ENCODE measurements at regions not wholly inside any gene's neighbourhood (a gene's known extent, or its start where the extent isn't known, plus 50 kb on each side); places are given as distances from the start of the nearest gene placed in this dataset.

DNA sequence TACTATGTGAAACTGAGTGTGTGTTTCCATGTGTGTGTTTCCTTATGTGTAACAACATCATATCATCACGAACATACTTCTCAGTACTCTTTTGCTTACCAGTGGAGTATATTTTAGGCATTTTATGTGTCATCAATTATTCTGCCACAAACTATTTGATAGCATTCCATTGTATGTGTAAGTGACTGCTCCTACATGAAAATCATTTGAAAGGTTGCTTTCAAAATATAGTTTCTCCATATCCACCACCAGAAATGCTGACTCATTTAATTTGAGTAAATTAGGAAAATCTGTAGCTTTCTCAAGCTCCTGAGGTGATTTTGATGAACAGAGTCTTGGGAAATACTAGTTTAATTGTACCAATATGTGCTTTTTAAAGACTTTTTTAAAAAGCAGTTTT is 376.2 kb downstream of the PCDH18 start:
- peak; percentile 86 for DNase-seq (ENCODE audit: low read depth)
- no peak overlapping the region for H3K4me3 ChIP-seq (ENCODE audit: low read depth, low read length)
- TF ChIP-seq, protein P1, sequence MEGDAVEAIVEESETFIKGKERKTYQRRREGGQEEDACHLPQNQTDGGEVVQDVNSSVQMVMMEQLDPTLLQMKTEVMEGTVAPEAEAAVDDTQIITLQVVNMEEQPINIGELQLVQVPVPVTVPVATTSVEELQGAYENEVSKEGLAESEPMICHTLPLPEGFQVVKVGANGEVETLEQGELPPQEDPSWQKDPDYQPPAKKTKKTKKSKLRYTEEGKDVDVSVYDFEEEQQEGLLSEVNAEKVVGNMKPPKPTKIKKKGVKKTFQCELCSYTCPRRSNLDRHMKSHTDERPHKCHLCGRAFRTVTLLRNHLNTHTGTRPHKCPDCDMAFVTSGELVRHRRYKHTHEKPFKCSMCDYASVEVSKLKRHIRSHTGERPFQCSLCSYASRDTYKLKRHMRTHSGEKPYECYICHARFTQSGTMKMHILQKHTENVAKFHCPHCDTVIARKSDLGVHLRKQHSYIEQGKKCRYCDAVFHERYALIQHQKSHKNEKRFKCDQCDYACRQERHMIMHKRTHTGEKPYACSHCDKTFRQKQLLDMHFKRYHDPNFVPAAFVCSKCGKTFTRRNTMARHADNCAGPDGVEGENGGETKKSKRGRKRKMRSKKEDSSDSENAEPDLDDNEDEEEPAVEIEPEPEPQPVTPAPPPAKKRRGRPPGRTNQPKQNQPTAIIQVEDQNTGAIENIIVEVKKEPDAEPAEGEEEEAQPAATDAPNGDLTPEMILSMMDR (IDR thresholded peaks at IDR 0.05; ENCODE audit: insufficient read depth, low read length) = no peak

DNA sequence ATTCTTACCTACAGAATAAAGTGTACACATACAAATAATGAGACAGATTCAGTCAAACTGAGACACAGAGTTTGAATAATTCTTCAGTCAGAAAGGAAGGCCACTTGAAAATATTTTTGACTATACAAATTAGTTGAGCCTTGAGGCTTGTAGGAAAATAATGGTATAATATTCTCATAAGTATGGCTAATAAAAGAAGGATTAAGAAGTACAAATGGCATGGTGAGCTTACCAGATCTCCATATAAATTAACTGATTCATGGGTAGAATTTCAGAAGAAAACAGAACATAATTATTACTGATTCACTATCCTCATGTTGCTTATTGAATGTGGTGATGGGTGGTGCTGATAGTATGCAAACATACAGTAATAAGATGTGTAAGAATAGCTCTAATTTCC is 401.1 kb downstream of the PCDH18 start:
- no peak overlapping the region for H3K4me3 ChIP-seq (ENCODE audit: low read depth, low read length)
- TF ChIP-seq, protein P1 (IDR thresholded peaks at IDR 0.05; ENCODE audit: insufficient read depth, low read length) = no peak
- DNase-seq (ENCODE audit: low read depth) = no peak

DNA sequence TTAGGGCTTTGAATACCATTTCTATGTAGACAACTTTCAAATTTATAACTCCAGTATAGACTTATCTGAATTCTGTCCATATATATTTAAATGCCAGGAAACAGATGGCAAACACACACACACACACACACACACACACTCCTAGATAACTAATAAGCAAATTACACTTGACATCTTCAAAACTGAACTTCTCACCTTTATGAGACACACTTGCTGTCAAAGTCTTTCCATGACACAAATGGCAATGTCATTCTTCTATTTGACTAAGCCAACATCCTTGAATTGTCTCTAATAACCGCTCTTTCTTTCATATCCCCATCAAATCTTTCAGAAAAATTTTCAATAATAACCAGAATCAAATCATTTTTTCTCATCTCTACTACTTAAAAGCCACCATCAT is 402.4 kb downstream of the PCDH18 start:
- H3K4me3 ChIP-seq (ENCODE audit: low read depth, low read length) = no peak overlapping the region
- TF ChIP-seq, protein P1 (IDR thresholded peaks at IDR 0.05; ENCODE audit: insufficient read depth, low read length) = no peak
- DNase-seq (ENCODE audit: low read depth) = no peak

DNA sequence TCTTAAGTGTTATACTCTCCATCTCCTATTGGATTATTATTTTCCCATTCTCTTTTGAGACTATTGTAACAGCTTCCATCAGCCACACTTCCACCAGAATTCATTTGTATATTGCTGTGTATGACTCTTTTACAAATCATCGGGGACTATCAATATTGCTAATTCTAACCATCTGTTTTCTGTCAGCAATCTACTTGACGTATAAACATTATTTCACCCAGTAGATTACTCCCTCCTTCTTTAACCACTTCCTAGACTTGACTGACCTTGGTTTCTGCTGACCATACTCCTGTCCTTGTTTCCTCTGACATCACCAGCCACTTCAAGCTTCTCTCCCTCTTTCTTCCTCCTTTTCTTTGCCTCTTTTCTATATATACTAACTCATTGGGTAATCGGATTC is 402.9 kb downstream of the PCDH18 start:
- DNase-seq (ENCODE audit: low read depth) = peak; percentile 34
- no peak overlapping the region for H3K4me3 ChIP-seq (ENCODE audit: low read depth, low read length)
- TF ChIP-seq, protein P1 (IDR thresholded peaks at IDR 0.05; ENCODE audit: insufficient read depth, low read length) = no peak

DNA sequence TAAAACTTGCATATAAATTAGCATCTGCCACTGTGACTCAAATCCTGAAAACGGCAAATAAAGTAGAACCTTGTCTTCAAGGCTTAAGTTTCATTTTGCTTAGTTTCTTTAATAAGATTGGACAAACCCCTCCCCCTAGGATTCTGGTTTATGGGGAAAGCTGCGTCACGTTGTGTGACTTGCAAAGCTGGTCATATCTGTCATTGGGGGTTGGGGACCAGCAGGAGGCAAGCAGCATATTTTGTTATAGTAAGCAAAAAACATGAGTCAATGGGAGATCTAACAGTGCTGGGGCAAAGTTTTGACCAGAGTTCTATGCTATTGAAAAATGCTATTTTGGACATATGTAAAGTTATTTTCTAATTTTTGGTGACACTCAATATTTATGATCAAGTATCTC is 407.3 kb downstream of the PCDH18 start:
- peak overlapping the region; percentile 37 for H3K4me3 ChIP-seq (ENCODE audit: low read depth, low read length)
- DNase-seq (ENCODE audit: low read depth) = peak; percentile 23
- TF ChIP-seq, protein P1 (IDR thresholded peaks at IDR 0.05; ENCODE audit: insufficient read depth, low read length) = no peak

DNA sequence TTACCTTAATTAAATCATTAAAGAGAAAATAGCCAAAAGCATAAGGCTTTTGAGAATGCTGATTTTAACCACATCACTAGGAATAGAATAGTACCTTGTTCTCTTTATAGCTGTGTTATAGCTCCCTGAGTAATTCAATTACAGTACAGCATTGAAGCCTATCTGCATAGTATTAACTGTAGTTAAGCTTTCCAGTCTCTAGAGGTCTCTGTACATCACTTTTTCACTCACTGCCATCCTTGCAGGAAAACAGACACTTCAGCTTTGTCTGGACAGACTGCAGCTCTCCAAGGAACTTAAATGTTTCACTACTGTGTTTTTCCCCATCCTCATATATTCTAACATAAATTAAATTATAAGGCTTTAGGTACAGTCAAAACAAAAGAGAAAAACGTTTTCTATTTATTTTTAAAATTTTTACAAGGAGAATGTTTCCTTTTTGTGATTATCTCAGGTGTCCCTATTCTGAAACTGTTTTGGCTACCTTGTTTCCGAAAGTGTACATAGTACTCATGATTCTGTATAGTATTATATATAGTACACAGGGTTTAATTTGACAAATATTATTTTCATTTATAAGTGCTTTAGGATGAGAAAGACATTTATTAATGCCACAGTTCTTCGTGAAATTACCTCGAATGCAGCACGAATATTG is 407.9 kb downstream of the PCDH18 start:
- DNase-seq (ENCODE audit: low read depth) = peak; percentile 85
- no peak overlapping the region for H3K4me3 ChIP-seq (ENCODE audit: low read depth, low read length)
- TF ChIP-seq, protein P1 (IDR thresholded peaks at IDR 0.05; ENCODE audit: insufficient read depth, low read length) = peak; percentile 66

DNA sequence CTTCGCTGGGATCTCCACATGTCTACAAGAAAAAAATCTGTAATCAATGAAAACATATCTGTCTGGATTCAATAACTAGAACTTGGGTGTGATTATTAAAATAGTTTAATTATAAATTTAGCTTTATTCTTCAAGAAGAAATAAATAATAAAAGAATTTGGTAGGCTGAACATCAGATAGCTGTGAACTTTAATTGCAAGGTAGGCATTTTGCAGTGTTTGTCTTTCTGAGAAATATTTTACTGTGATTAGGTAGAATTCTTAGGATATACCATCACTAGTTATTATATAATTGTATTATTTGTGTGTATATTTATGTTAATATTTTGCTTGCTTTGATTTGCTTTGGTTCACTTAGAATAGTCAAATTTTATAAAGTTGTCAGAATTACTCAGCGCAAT is 409.4 kb downstream of the PCDH18 start:
- DNase-seq (ENCODE audit: low read depth) = no peak
- TF ChIP-seq, protein P1 (IDR thresholded peaks at IDR 0.05; ENCODE audit: insufficient read depth, low read length) = no peak
- H3K4me3 ChIP-seq (ENCODE audit: low read depth, low read length) = no peak overlapping the region

Measured in fibroblast of the aortic adventitia (primary cell).